HepG2 (cell line): ENCODE measurements at regions not wholly inside any gene's neighbourhood (a gene's known extent, or its start where the extent isn't known, plus 50 kb on each side); places are given as distances from the start of the nearest gene placed in this dataset.

Experiments used
- MTF2 ChIP-seq: sonication (generic); formaldehyde crosslinking; IDR thresholded peaks from 2 replicates; pipeline ENCODE4 v1.5.0; 2020; ENCODE audit warnings: missing genetic modification reagents, borderline replicate concordance
- PHF8 ChIP-seq: sonication (generic); formaldehyde crosslinking; IDR thresholded peaks from 2 replicates; pipeline ENCODE4 v1.5.0; 2020; ENCODE audit warnings: missing genetic modification reagents
- RFX1 ChIP-seq: fragments of 450-650 bp; IDR thresholded peaks from 2 replicates; pipeline ENCODE4 v1.6.1; 2017
- YY1 ChIP-seq: IDR thresholded peaks from 2 replicates; pipeline ENCODE4 v1.6.1; 2011; ENCODE audit warnings: low read length, low read depth, moderate library complexity, mild to moderate bottlenecking; ENCODE audit not compliant: insufficient read depth, insufficient replicate concordance
- ZFP36 ChIP-seq: fragments of 150-350 bp; IDR thresholded peaks from 2 replicates; pipeline ENCODE4 v1.6.1; 2018; ENCODE audit warnings: borderline replicate concordance, low read length, low read depth; ENCODE audit not compliant: partially characterized antibody
- ZNF644 ChIP-seq: IDR thresholded peaks from 2 replicates; pipeline ENCODE4 v1.6.1; 2016; ENCODE audit warnings: low read depth

- no peak for TF ChIP-seq PHF8 (CRISPR knock-in tag)
- no peak for TF ChIP-seq ZFP36
- no peak for TF ChIP-seq YY1
- TF ChIP-seq MTF2 (CRISPR knock-in tag) = no peak
- TF ChIP-seq RFX1 = no peak
- TF ChIP-seq ZNF644 (CRISPR knock-in tag) = no peak
Observed at GRCh38 chr17:36714789-36715188, 113.4 kb downstream of the MRM1 start.
